HG02852 (cell line): ENCODE measurements at regions not wholly inside any gene's neighbourhood (a gene's known extent, or its start where the extent isn't known, plus 50 kb on each side); places are given as distances from the start of the nearest gene placed in this dataset.

Experiments used
- ATAC-seq: cut with Tn5 transposase; IDR thresholded peaks from one replicate; pipeline ENCODE4 v1.9.1; 2021; ENCODE audit warnings: mild to moderate bottlenecking, moderate library complexity; ENCODE audit not compliant: unreplicated experiment

DNA sequence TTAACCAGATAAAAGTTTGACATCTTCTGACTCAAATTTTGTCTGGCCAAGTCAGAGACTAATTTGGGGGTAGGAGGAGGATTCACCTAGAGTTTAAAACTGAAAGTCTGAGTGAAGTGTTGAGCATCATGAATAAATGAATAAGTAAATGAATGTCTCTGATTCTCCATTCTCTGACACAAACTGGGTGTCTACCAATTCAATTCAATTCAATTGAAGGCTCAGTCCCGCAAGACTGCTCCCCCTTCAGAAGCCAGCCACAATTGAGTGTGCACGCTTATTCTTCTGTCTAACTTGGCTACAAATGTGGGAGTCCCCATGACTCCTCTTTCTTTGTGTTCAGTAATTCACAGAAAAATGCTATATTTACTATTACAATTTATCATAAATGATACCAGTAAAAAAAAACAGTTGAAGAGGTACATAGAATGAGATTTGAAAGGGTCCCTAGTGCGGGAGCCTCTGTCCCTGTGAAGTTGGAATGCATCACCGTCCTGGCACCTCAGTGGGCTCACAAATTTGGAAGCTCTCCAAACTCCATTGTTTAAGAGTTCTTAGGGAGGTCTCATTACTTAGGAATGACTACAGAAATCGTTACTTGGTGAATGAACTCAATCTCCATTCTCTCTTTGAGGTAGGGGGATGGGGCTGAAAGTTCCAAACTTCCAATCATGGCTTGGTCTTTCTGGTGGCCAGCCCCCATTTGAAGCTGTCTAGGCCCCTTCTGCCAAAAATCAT lies 243.7 kb upstream of the PHYHIPL start:
- ATAC-seq: no peak

DNA sequence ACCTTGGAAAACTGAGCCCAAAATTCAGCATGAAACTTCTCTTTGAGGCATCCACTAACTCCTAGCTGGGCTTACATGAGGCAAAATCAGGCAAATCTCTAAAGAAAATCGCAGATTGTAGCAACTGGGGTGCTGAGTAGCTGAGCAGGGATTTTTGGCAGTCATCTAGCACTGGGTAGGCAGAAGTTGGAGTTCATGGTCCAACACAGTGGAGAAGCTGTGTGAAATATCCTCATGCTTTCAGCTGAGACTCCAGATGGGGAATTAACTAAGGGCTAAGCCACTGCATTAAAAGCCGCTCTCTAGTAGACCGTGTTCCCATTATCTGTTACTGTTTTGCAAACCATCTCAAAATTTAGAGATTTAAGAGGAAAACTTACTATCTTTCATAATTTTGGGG lies 240.1 kb upstream of the PHYHIPL start:
- no peak for ATAC-seq

DNA sequence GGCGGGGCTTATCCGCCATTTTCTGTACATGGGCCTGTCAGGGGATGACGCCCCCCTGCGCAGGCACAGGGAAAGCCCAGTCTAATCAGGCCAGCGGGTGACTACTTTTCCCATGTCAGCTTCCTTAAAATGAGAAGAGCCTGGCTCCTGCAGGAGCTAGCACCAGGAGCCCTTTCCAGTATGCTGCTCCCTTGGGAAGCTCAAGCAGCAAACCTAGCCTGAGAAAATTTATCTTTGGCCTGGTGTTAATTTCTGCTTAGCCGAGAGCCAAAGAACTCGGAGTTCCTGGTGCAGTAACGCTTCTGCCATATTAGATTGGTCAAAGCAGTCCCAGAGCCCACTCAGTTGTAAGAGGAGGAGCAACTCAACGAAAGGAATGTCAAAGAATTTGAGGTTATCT lies 239.0 kb upstream of the PHYHIPL start:
- ATAC-seq: no peak

- ATAC-seq: no peak
Observed at GRCh38 chr10:58942724-58943123, 233.7 kb upstream of the PHYHIPL start.

DNA sequence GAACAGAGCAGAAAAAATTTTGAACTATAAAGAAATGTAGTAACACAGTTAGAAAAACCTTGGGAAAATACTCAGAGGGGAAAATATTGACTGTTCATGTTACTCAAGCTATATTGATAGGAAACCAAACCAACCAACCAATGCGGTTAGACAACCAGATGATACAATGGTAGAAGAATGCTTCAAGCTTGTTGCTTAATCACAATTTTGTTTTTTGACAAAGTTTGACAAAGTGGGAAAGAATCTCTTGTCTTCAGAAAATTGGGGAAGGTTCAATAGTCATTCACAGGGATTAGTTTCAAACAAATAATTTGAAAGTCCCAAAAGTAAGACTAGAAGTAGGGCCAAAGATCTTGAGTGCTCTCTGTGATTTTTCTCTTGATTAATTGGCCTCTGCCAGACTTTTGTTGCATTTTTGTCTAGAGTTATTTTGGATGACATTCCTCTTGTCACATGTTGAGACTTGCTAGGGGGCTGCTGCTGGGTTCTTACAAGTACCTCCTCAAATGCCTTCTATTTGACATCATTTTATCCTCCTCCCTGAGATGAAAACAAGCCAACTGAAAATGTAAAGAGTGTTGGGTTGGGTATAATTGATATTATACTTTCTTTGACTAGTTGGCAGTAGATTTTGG lies 233.1 kb upstream of the PHYHIPL start:
- no peak for ATAC-seq

- ATAC-seq: no peak
Observed at GRCh38 chr10:58943960-58944359, 232.5 kb upstream of the PHYHIPL start.

GRCh38 chr10:58948303-58948702 lies 228.1 kb upstream of the PHYHIPL start:
- no peak for ATAC-seq

DNA sequence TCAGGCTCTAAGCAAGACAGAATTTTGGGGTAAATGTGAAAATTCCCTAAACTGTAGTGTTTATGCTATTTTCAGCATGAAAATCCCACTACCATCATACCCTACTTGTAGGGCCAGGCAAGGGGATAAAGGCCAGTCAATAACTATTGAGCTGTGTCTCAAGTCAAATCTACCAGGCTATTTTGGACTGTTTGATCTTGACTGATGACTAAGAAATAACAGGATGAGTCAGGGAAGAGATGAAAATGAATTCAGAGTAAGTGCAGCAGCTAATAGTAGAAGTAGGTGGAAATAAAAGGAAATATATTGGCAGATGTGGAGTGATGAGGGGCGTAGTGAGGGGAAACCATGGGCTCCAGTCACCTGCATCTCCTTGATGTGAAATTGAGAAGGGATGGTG lies 225.8 kb upstream of the PHYHIPL start:
- ATAC-seq: no peak

DNA sequence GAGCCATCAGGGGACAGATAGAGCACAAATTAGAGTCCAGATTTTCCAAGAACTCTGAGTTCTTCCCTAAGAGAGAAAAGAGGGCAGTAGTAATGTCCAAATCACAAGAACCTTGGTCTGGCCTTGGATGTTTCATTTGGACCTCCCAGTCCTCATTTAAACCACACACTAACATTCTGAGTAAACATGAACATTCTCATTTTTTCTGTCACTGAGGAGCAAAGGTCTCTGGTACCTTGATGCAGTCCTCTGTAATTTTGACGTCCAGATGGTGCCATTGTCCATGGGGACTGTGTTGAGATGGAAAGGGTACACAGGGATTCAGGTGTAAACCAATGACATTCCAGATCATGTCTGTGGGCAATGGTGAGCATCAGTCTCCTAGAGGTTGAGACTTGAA lies 225.4 kb upstream of the PHYHIPL start:
- no peak for ATAC-seq

- no peak for ATAC-seq
Observed at GRCh38 chr10:58951746-58952145, 224.7 kb upstream of the PHYHIPL start.

- no peak for ATAC-seq
Observed at GRCh38 chr10:58952162-58952601, 224.3 kb upstream of the PHYHIPL start.

GRCh38 chr10:58952747-58953466 lies 223.5 kb upstream of the PHYHIPL start:
- peak; percentile 63 for ATAC-seq

- ATAC-seq: no peak
Observed at GRCh38 chr10:58954178-58954577, 222.3 kb upstream of the PHYHIPL start.

- ATAC-seq: no peak
Observed at GRCh38 chr10:58955615-58956014, 220.8 kb upstream of the PHYHIPL start.

GRCh38 chr10:58956926-58957325 lies 219.5 kb upstream of the PHYHIPL start:
- ATAC-seq: no peak

DNA sequence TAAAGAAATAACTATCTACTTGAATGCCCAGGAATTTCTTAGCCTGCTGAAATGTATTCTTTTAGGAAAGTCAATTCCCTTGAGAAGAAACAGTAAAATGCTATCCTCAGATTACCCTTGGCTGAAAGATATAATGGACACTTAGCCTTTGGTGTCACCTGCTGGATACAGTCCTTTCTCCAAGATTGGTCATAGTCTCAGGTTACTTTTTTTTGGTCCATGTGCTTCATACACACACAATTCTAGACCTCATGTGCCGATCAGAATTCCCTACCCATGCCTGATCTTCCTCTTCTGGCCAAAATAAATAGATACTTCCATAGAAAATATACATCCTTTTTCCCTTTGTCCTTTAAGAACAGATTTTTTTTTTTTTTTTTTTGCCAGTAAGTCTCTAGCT lies 218.9 kb upstream of the PHYHIPL start:
- no peak for ATAC-seq

DNA sequence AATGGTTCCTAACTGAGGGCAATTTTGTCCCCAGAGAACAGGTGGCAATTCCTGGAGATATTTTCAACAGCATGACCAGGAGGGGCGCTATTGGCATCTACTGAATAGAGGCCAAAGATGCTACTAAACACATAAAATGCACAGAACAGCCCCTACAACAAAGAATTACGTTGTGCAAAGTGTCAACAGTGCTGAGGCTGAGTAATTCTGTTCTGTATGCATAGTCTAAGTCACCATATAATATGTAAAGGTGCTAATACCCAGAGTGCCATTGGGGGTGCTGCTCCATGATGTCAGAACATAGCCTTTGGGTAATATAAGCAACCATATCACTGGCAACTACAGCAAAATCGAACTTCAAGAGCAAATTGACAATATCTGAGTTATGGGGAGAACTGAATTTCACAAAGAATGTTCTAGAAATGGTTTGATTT lies 213.3 kb upstream of the PHYHIPL start:
- no peak for ATAC-seq

GRCh38 chr10:58963723-58964124 lies 212.7 kb upstream of the PHYHIPL start:
- no peak for ATAC-seq

DNA sequence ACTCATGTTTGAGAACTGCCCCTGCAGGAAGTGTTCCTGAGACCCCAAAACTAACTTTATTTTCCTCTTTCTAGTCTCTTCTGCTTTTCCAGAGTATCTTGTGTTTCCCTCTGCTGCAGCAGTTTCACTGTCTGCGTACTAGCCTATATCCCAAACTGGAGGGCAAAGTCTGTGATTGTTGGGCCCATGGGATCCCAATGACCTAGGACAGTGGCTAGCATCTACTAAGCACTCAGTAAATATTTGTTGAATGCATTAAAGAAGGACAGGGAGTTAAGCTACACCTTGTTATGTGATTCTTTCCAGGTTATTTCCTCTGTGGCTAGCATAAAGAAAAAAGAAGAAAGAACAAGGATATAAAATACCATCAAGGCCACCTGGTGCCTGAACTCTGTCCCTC lies 210.6 kb upstream of the PHYHIPL start:
- no peak for ATAC-seq

- ATAC-seq: peak; percentile 66
Observed at GRCh38 chr10:58967551-58968388, 208.7 kb upstream of the PHYHIPL start.

DNA sequence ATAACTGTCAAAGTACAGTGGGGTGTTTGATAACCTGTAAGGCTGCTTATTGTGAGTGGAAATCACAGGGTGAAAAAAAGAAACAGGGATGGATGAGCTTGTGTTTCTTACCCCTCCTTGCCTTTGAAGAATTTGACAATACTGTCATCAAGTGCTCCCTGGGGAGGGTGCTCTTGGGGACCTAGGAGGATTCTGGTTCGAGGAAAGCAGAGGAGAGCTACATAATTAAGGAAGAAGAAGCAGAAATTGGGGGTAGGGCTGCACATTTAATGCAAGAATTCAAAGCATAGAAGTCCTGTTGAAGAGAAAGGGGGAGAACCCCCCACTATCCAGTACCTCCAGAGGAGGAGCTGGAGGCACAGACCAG lies 208.1 kb upstream of the PHYHIPL start:
- no peak for ATAC-seq
